ENCODE measurements at regions not wholly inside any gene's neighbourhood (a gene's known extent, or its start where the extent isn't known, plus 50 kb on each side); places are given as distances from the start of the nearest gene placed in this dataset.
"Not testable (repeated sequence)": the region's sequence is repeated elsewhere in the genome, so short reads cannot be mapped to it uniquely, and the experiment has no call there.

- DNase-seq: no peak
These were observed 1253.0 kb downstream of the TYW1 start for GRCh38 chr7:68249611-68250010.

GRCh38 chr7:68250143-68250542, 1253.5 kb downstream of the TYW1 start:
- DNase-seq: no peak

- DNase-seq: not testable (repeated sequence)
These were observed 1258.2 kb downstream of the TYW1 start for GRCh38 chr7:68254815-68255214.

GRCh38 chr7:68256295-68256694, 1259.7 kb downstream of the TYW1 start:
- no peak for DNase-seq

- no peak for DNase-seq
These were observed 1262.0 kb downstream of the TYW1 start for GRCh38 chr7:68258609-68259008.

GRCh38 chr7:68265258-68265657, 1268.6 kb downstream of the TYW1 start:
- DNase-seq: no peak

- DNase-seq: no peak
These were observed 1269.5 kb downstream of the TYW1 start for GRCh38 chr7:68266004-68266579.

- DNase-seq: no peak
These were observed 1270.9 kb downstream of the TYW1 start for GRCh38 chr7:68267486-68267885.

- no peak for DNase-seq
These were observed 1272.8 kb downstream of the TYW1 start for GRCh38 chr7:68269405-68269804.

- DNase-seq: no peak
These were observed 1275.9 kb downstream of the TYW1 start for GRCh38 chr7:68272507-68272906.

GRCh38 chr7:68276725-68277124, 1280.1 kb downstream of the TYW1 start:
- DNase-seq: no peak

GRCh38 chr7:68279827-68280400, 1283.3 kb downstream of the TYW1 start:
- no peak for DNase-seq

- DNase-seq: no peak
These were observed 1284.3 kb downstream of the TYW1 start for GRCh38 chr7:68280931-68281330.

GRCh38 chr7:68288144-68288593, 1291.5 kb downstream of the TYW1 start:
- no peak for DNase-seq

GRCh38 chr7:68291710-68292109, 1295.1 kb downstream of the TYW1 start:
- DNase-seq: no peak

GRCh38 chr7:68295386-68295785, 1298.8 kb downstream of the TYW1 start:
- no peak for DNase-seq

GRCh38 chr7:68304536-68304935, 1293.7 kb upstream of the AUTS2 start:
- no peak for DNase-seq

GRCh38 chr7:68306692-68307107, 1291.6 kb upstream of the AUTS2 start:
- no peak for DNase-seq

GRCh38 chr7:68309271-68309670, 1289.0 kb upstream of the AUTS2 start:
- DNase-seq: no peak

GRCh38 chr7:68309806-68310205, 1288.5 kb upstream of the AUTS2 start:
- peak in 1 of 2 experiments; percentile 10 for DNase-seq

- no peak for DNase-seq
These were observed 1286.3 kb upstream of the AUTS2 start for GRCh38 chr7:68311958-68312357.

GRCh38 chr7:68313806-68314205, 1284.5 kb upstream of the AUTS2 start:
- no peak for DNase-seq

GRCh38 chr7:68314208-68314607, 1284.1 kb upstream of the AUTS2 start:
- DNase-seq: no peak

- no peak for DNase-seq
These were observed 1280.8 kb upstream of the AUTS2 start for GRCh38 chr7:68317476-68317875.

GRCh38 chr7:68319061-68319460, 1279.2 kb upstream of the AUTS2 start:
- peak; percentile 5 to 50 for DNase-seq

All from NCI-H524 (cell line).